Neural progenitor cell (in vitro differentiated cells): ENCODE measurements at regions not wholly inside any gene's neighbourhood (a gene's known extent, or its start where the extent isn't known, plus 50 kb on each side); places are given as distances from the start of the nearest gene placed in this dataset.

Experiments used
- DNase-seq: peaks from one replicate; pipeline ENCODE4 v3.0.0-alpha.2; 2016; ENCODE audit warnings: low spot score
- H2AFZ ChIP-seq: fragments of 200-600 bp; sonication (generic); replicated peaks from 2 replicates; pipeline ENCODE4 v1.6.1; 2016; ENCODE audit warnings: antibody characterized with exemption
- H3F3A ChIP-seq: fragments of 200-600 bp; sonication (generic); 2 replicates; pipeline ENCODE4 v1.6.1; 2016; ENCODE audit warnings: antibody characterized with exemption, low read depth
- H3K27ac ChIP-seq: fragments of 200-600 bp; sonication (generic); 2 replicates; pipeline ENCODE4 v1.5.1; 2016; ENCODE audit warnings: mild to moderate bottlenecking
- H3K27me3 ChIP-seq: fragments of 200-600 bp; sonication (generic); 2 replicates; pipeline ENCODE4 v1.6.1; 2016; ENCODE audit warnings: mild to moderate bottlenecking, moderate library complexity
- H3K36me3 ChIP-seq: fragments of 200-600 bp; sonication (generic); 2 replicates; pipeline ENCODE4 v1.5.1; 2016
- H3K4me1 ChIP-seq: fragments of 200-600 bp; sonication (generic); 2 replicates; pipeline ENCODE4 v1.6.1; 2016; ENCODE audit warnings: mixed run types
- H3K4me2 ChIP-seq: fragments of 200-600 bp; sonication (generic); 2 replicates; pipeline ENCODE4 v1.6.1; 2016
- H3K4me3 ChIP-seq: fragments of 200-600 bp; sonication (generic); 2 replicates; pipeline ENCODE4 v1.5.1; 2016
- H3K79me2 ChIP-seq: fragments of 200-600 bp; sonication (generic); 2 replicates; pipeline ENCODE4 v1.6.1; 2016; ENCODE audit warnings: low read depth
- H3K9ac ChIP-seq: fragments of 200-600 bp; sonication (generic); 2 replicates; pipeline ENCODE4 v1.6.1; 2016
- H3K9me3 ChIP-seq: fragments of 200-600 bp; sonication (generic); 2 replicates; pipeline ENCODE4 v1.5.1; 2016; ENCODE audit warnings: low read depth
- H4K20me1 ChIP-seq: fragments of 200-600 bp; sonication (generic); 2 replicates; pipeline ENCODE4 v1.6.1; 2016; ENCODE audit warnings: low read depth
- H3K27ac Mint-ChIP-seq: 3 replicates; pipeline ENCODE4 v1.8.0; 2021; ENCODE audit warnings: mixed read lengths
- H3K27me3 Mint-ChIP-seq: 2 replicates; pipeline ENCODE4 v1.8.0; 2022; ENCODE audit warnings: low read depth, mild to moderate bottlenecking, inconsistent platforms, moderate library complexity, mixed read lengths; ENCODE audit not compliant: insufficient read depth
- H3K36me3 Mint-ChIP-seq: 3 replicates; pipeline ENCODE4 v1.8.0; 2021; ENCODE audit warnings: mixed read lengths
- H3K4me1 Mint-ChIP-seq: 3 replicates; pipeline ENCODE4 v1.8.0; 2021; ENCODE audit warnings: mixed read lengths
- H3K4me3 Mint-ChIP-seq: 3 replicates; pipeline ENCODE4 v1.8.0; 2021; ENCODE audit warnings: mild to moderate bottlenecking, moderate library complexity, mixed read lengths
- H3K9me3 Mint-ChIP-seq: 3 replicates; pipeline ENCODE4 v1.8.0; 2020; ENCODE audit warnings: mixed read lengths
- CTCF ChIP-seq: fragments of 200-600 bp; sonication (generic); IDR thresholded peaks from 2 replicates; pipeline ENCODE4 v1.5.1; 2017; ENCODE audit warnings: antibody characterized with exemption, mild to moderate bottlenecking
- EZH2 ChIP-seq: fragments of 200-600 bp; sonication (generic); IDR thresholded peaks from 2 replicates; pipeline ENCODE4 v1.6.1; 2017; ENCODE audit warnings: antibody characterized with exemption, mild to moderate bottlenecking, moderate library complexity
- EZH2phosphoT487 ChIP-seq: fragments of 200-600 bp; sonication (generic); IDR thresholded peaks from 2 replicates; pipeline ENCODE4 v1.6.1; 2017; ENCODE audit warnings: antibody characterized with exemption

- H3K4me3 Mint-ChIP-seq, result no peak overlapping the region
- no peaks in the 10 kb centered on the region for H3K79me2 ChIP-seq
- H2AFZ ChIP-seq, result no peak overlapping the region
- no peaks in the 10 kb centered on the region for H3F3A ChIP-seq
- no peaks in the 10 kb centered on the region for H3K9me3 Mint-ChIP-seq
- H3K4me1 Mint-ChIP-seq, result peaks cover 17% of the 10 kb centered on the region
- no peak overlapping the region for H3K4me3 ChIP-seq
- H3K36me3 Mint-ChIP-seq, result no peaks in the 10 kb centered on the region
- H3K9me3 ChIP-seq, result no peaks in the 10 kb centered on the region
- no peak overlapping the region for H3K9ac ChIP-seq
- no peak overlapping the region for H3K27ac Mint-ChIP-seq
- H3K27me3 Mint-ChIP-seq, result no peaks in the 10 kb centered on the region
- H3K4me1 ChIP-seq, result peaks cover 17% of the 10 kb centered on the region
- no peaks in the 10 kb centered on the region for H3K27me3 ChIP-seq
- H4K20me1 ChIP-seq, result no peaks in the 10 kb centered on the region
- peak; percentile 31 for DNase-seq
- peak overlapping the region; percentile 44 for H3K4me2 ChIP-seq
- no peak overlapping the region for H3K27ac ChIP-seq
- H3K36me3 ChIP-seq, result no peaks in the 10 kb centered on the region
- TF ChIP-seq EZH2 (no peak), CTCF (no peak), EZH2phosphoT487 (no peak)
These were observed 118.9 kb upstream of the COL21A1 start for GRCh38 chr6:56366141-56366852.

- no peak overlapping the region for H3K4me3 Mint-ChIP-seq
- no peak for DNase-seq
- peaks cover 17% of the 10 kb centered on the region for H3K4me1 ChIP-seq
- H3K4me3 ChIP-seq, result no peak overlapping the region
- H3K27me3 Mint-ChIP-seq, result no peaks in the 10 kb centered on the region
- H3K36me3 ChIP-seq, result no peaks in the 10 kb centered on the region
- H3K4me1 Mint-ChIP-seq, result peaks cover 12% of the 10 kb centered on the region
- no peak overlapping the region for H2AFZ ChIP-seq
- H3K9me3 Mint-ChIP-seq, result no peaks in the 10 kb centered on the region
- no peaks in the 10 kb centered on the region for H3F3A ChIP-seq
- TF ChIP-seq CTCF (no peak), EZH2phosphoT487 (no peak), EZH2 (no peak)
- H3K27ac ChIP-seq, result no peak overlapping the region
- H3K27ac Mint-ChIP-seq, result no peak overlapping the region
- no peaks in the 10 kb centered on the region for H3K27me3 ChIP-seq
- H3K9ac ChIP-seq, result no peak overlapping the region
- H3K4me2 ChIP-seq, result no peak overlapping the region
- H3K36me3 Mint-ChIP-seq, result no peaks in the 10 kb centered on the region
- H3K9me3 ChIP-seq, result no peaks in the 10 kb centered on the region
- H3K79me2 ChIP-seq, result no peaks in the 10 kb centered on the region
- no peaks in the 10 kb centered on the region for H4K20me1 ChIP-seq
These were observed 117.5 kb upstream of the COL21A1 start for GRCh38 chr6:56364827-56365339.

- Histone ChIP-seq H2AFZ (no peak overlapping the region), H3K27ac (no peak overlapping the region), H3K4me3 (no peak overlapping the region), H3F3A (no peaks in the 10 kb centered on the region), H3K4me2 (no peak overlapping the region), H3K27me3 (no peaks in the 10 kb centered on the region), H3K36me3 (no peaks in the 10 kb centered on the region), H3K9ac (no peak overlapping the region), H4K20me1 (no peaks in the 10 kb centered on the region), H3K79me2 (no peaks in the 10 kb centered on the region), H3K9me3 (no peaks in the 10 kb centered on the region), H3K4me1 (peaks cover 17% of the 10 kb centered on the region)
- H3K27ac Mint-ChIP-seq, result no peak overlapping the region
- H3K9me3 Mint-ChIP-seq, result no peaks in the 10 kb centered on the region
- TF ChIP-seq CTCF, result no peak
- TF ChIP-seq EZH2phosphoT487, result no peak
- no peak for TF ChIP-seq EZH2
- peaks cover 10% of the 10 kb centered on the region for H3K4me1 Mint-ChIP-seq
- no peaks in the 10 kb centered on the region for H3K36me3 Mint-ChIP-seq
- no peak for DNase-seq
- H3K27me3 Mint-ChIP-seq, result no peaks in the 10 kb centered on the region
- H3K4me3 Mint-ChIP-seq, result no peak overlapping the region
These were observed 117.0 kb upstream of the COL21A1 start for GRCh38 chr6:56364431-56364826.
